C4-2B (cell line): ENCODE measurements at regions not wholly inside any gene's neighbourhood (a gene's known extent, or its start where the extent isn't known, plus 50 kb on each side); places are given as distances from the start of the nearest gene placed in this dataset.

Experiments used
- ZFX ChIP-seq: fragments of 450-650 bp; IDR thresholded peaks from 2 replicates; pipeline ENCODE4 v1.6.1; 2017
- TF ChIP-seq, protein P1 (sequence below): fragments of 450-650 bp; conservative IDR thresholded peaks from 2 replicates; pipeline ENCODE4 v1.5.1; 2017; ENCODE audit warnings: mild to moderate bottlenecking

GRCh38 chr4:176569301-176569700, 223.4 kb downstream of the VEGFC start:
- TF ChIP-seq, protein P1, sequence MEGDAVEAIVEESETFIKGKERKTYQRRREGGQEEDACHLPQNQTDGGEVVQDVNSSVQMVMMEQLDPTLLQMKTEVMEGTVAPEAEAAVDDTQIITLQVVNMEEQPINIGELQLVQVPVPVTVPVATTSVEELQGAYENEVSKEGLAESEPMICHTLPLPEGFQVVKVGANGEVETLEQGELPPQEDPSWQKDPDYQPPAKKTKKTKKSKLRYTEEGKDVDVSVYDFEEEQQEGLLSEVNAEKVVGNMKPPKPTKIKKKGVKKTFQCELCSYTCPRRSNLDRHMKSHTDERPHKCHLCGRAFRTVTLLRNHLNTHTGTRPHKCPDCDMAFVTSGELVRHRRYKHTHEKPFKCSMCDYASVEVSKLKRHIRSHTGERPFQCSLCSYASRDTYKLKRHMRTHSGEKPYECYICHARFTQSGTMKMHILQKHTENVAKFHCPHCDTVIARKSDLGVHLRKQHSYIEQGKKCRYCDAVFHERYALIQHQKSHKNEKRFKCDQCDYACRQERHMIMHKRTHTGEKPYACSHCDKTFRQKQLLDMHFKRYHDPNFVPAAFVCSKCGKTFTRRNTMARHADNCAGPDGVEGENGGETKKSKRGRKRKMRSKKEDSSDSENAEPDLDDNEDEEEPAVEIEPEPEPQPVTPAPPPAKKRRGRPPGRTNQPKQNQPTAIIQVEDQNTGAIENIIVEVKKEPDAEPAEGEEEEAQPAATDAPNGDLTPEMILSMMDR, result no peak
- no peak for TF ChIP-seq ZFX
